Osteocyte (in vitro differentiated cells): ENCODE measurements at regions not wholly inside any gene's neighbourhood (a gene's known extent, or its start where the extent isn't known, plus 50 kb on each side); places are given as distances from the start of the nearest gene placed in this dataset.

ENCODE experiments used
- DNase-seq: peaks from one replicate; pipeline ENCODE4 v3.0.0; 2021; ENCODE audit warnings: mixed read lengths; ENCODE audit not compliant: unreplicated experiment; ENCODE audit errors: extremely low spot score
- H3K27ac Mint-ChIP-seq: one replicate; pipeline ENCODE4 v1.8.0; 2021; ENCODE audit warnings: mild to moderate bottlenecking, mixed read lengths; ENCODE audit not compliant: unreplicated experiment
- H3K27me3 Mint-ChIP-seq: one replicate; pipeline ENCODE4 v1.8.0; 2021; ENCODE audit warnings: mixed read lengths; ENCODE audit not compliant: unreplicated experiment
- H3K36me3 Mint-ChIP-seq: one replicate; pipeline ENCODE4 v1.8.0; 2021; ENCODE audit warnings: mixed read lengths; ENCODE audit not compliant: unreplicated experiment
- H3K4me1 Mint-ChIP-seq: one replicate; pipeline ENCODE4 v1.8.0; 2021; ENCODE audit warnings: mixed read lengths; ENCODE audit not compliant: unreplicated experiment
- H3K4me3 Mint-ChIP-seq: one replicate; pipeline ENCODE4 v1.8.0; 2021; ENCODE audit warnings: mild to moderate bottlenecking, moderate library complexity, mixed read lengths; ENCODE audit not compliant: unreplicated experiment
- H3K9me3 Mint-ChIP-seq: one replicate; pipeline ENCODE4 v1.8.0; 2021; ENCODE audit warnings: mixed read lengths; ENCODE audit not compliant: unreplicated experiment
- TF ChIP-seq, protein P1 (sequence below): fragments of 200-600 bp; sonication (generic); IDR thresholded peaks from 2 replicates; pipeline ENCODE4 v1.5.0; 2021; ENCODE audit warnings: antibody characterized with exemption, mild to moderate bottlenecking, moderate library complexity

DNA sequence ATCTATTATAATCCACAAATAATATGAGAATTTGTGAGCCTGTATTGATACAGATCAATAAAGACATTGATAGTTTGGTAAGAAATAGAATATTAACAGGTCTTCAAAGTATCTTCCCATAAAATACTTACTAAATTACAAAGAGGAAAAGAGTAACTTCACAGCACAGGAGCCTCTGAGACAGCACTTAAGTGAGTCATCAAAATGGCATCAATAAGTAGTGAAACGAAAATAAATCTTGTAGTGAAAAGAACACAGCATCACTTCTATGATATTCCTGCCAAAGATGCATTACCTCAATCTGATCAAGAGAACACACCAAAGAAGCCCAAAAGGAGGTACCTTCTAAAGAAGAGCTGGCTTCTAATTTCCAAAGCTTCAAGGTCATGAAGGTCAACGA lies 116.4 kb downstream of the CBLN2 start:
- H3K4me3 Mint-ChIP-seq = no peak overlapping the region
- TF ChIP-seq, protein P1, sequence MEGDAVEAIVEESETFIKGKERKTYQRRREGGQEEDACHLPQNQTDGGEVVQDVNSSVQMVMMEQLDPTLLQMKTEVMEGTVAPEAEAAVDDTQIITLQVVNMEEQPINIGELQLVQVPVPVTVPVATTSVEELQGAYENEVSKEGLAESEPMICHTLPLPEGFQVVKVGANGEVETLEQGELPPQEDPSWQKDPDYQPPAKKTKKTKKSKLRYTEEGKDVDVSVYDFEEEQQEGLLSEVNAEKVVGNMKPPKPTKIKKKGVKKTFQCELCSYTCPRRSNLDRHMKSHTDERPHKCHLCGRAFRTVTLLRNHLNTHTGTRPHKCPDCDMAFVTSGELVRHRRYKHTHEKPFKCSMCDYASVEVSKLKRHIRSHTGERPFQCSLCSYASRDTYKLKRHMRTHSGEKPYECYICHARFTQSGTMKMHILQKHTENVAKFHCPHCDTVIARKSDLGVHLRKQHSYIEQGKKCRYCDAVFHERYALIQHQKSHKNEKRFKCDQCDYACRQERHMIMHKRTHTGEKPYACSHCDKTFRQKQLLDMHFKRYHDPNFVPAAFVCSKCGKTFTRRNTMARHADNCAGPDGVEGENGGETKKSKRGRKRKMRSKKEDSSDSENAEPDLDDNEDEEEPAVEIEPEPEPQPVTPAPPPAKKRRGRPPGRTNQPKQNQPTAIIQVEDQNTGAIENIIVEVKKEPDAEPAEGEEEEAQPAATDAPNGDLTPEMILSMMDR = no peak
- no peaks in the 10 kb centered on the region for H3K27me3 Mint-ChIP-seq
- no peaks in the 10 kb centered on the region for H3K4me1 Mint-ChIP-seq
- peaks cover 23% of the 10 kb centered on the region for H3K9me3 Mint-ChIP-seq
- no peak overlapping the region for H3K27ac Mint-ChIP-seq
- H3K36me3 Mint-ChIP-seq = no peaks in the 10 kb centered on the region
- DNase-seq = no peak

GRCh38 chr18:72419914-72420313 lies 124.2 kb downstream of the CBLN2 start:
- H3K27me3 Mint-ChIP-seq = no peaks in the 10 kb centered on the region
- no peaks in the 10 kb centered on the region for H3K4me1 Mint-ChIP-seq
- peaks cover 5% of the 10 kb centered on the region for H3K9me3 Mint-ChIP-seq
- H3K27ac Mint-ChIP-seq = no peak overlapping the region
- H3K36me3 Mint-ChIP-seq = no peaks in the 10 kb centered on the region
- H3K4me3 Mint-ChIP-seq = no peak overlapping the region
- TF ChIP-seq, protein P1 = no peak
- no peak for DNase-seq

DNA sequence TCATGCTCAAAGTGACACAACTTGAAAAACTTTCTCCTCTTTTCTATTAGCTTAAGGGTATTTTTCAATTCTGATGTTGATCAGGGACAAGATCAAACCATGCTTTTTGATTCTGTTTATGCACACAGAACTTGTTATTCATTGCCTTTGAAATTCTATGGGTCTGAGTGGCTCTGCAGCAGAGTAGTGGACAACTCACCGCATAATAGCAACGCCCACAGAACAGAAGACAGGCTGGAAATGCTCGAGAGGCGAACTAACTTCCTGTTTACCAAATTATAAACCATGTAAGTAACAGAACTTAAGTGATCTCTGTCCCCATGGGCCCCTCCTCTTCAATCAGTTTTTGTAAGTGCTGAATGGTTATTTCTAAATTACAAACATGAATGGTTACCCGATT lies 131.2 kb downstream of the CBLN2 start:
- no peak for DNase-seq
- no peaks in the 10 kb centered on the region for H3K27me3 Mint-ChIP-seq
- peaks cover 5% of the 10 kb centered on the region for H3K9me3 Mint-ChIP-seq
- H3K27ac Mint-ChIP-seq = no peak overlapping the region
- H3K4me3 Mint-ChIP-seq = no peak overlapping the region
- H3K36me3 Mint-ChIP-seq = no peaks in the 10 kb centered on the region
- H3K4me1 Mint-ChIP-seq = no peaks in the 10 kb centered on the region
- TF ChIP-seq, protein P1 = no peak

DNA sequence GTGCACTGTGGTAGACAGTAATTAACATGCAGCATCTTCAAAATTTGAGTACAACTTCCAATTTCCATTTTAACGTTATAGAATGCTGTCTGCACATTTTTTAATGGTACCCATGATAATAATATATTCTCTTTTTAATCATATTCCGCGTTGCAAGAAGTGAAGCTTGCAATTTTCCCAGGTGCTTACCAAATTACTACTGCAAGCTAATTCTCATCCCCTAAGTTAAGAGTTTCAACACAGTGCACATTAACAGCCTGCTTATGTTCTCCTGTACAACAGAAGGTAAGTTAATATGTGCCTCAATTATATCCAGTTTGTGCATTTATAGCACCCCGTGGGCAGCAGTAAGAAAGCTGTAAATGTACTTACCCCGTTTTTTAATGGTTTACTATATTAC lies 132.9 kb downstream of the CBLN2 start:
- Mint-ChIP-seq H3K4me1 (no peaks in the 10 kb centered on the region), H3K27ac (no peak overlapping the region), H3K4me3 (no peak overlapping the region), H3K36me3 (no peaks in the 10 kb centered on the region), H3K27me3 (no peaks in the 10 kb centered on the region), H3K9me3 (peaks cover 15% of the 10 kb centered on the region)
- no peak for DNase-seq
- TF ChIP-seq, protein P1 = no peak

- no peaks in the 10 kb centered on the region for H3K27me3 Mint-ChIP-seq
- no peaks in the 10 kb centered on the region for H3K36me3 Mint-ChIP-seq
- no peak overlapping the region for H3K4me3 Mint-ChIP-seq
- peaks cover 18% of the 10 kb centered on the region for H3K9me3 Mint-ChIP-seq
- H3K4me1 Mint-ChIP-seq = no peaks in the 10 kb centered on the region
- no peak for DNase-seq
- H3K27ac Mint-ChIP-seq = no peak overlapping the region
- TF ChIP-seq, protein P1 = no peak
Measured at GRCh38 chr18:72410399-72410798, 133.7 kb downstream of the CBLN2 start.
